ENCODE measurements at regions not wholly inside any gene's neighbourhood (a gene's known extent, or its start where the extent isn't known, plus 50 kb on each side); places are given as distances from the start of the nearest gene placed in this dataset.
"Not testable (repeated sequence)": the region's sequence is repeated elsewhere in the genome, so short reads cannot be mapped to it uniquely, and the experiment has no call there.

DNA sequence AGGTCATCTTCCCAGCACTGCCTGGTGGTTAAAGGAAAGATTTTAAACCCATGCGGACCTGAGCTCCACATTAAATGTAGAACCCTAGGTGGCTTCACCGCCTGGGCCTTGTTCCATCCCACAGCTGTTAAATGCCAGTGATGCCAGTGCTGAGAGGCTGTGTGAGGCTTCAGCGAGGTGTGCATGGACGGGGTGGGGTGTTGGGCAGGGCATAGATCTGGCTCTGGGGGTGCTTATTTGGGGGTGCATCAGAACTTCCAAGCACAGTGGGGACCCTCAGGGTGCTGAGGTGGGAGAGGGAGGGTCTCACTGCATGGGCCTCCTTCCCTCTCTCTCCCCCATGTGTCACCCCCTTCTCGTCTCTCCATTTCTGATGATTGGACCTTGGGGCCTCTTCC lies 90.1 kb upstream of the B3GAT1 start:
- TF ChIP-seq JUND (IDR thresholded peaks at IDR 0.05; ENCODE audit: low read depth), result no peak
- no peak for DNase-seq (ENCODE audit: low read depth in 1 of 2, low spot score in 1 of 2)
- in situ Hi-C loops (cut with HindIII; ENCODE audit: low pct_unique_long_range_greater_than_20kb, low sequenced_read_pairs), result no loop called here

DNA sequence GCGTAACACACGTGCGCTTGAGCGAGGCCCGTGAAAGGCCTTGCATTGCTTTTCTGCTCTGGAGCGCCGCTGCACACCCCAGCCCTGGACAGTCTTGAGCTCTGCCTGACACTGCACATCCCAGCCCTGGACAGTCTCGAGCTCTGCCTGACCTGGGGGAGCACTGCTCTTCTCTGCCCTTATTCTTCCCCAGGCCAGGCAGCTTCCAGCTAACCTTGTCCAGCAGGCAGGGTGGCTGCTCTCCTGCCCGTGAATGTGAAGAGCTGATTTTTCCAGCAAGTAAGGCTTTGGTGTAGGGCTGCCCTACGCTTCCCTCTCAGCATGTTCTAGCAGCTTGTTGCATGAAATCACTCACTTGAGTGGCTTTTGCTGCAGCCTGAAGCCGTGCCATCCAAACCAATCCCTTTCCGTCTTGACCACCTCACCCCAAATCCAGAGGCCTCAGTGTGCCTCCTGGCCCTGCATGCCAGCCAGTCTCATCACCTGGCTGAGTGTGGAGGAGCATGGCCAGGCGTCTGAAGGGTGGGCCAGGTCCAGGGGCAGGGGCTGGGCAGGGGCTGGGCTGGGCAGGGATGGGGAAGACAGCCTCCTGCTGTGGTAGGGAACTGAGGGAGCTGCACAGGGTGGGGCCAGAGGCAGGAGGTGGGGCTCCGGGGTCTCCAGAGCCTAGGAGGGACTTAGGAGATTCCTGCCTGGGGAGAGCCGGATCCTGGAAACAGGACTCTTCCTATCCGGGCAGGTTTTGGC lies 89.5 kb upstream of the B3GAT1 start:
- no peak for DNase-seq (ENCODE audit: low read depth in 1 of 2, low spot score in 1 of 2)
- no peak for TF ChIP-seq JUND (IDR thresholded peaks at IDR 0.05; ENCODE audit: low read depth)
- in situ Hi-C loops (cut with HindIII; ENCODE audit: low pct_unique_long_range_greater_than_20kb, low sequenced_read_pairs), result no loop called here

DNA sequence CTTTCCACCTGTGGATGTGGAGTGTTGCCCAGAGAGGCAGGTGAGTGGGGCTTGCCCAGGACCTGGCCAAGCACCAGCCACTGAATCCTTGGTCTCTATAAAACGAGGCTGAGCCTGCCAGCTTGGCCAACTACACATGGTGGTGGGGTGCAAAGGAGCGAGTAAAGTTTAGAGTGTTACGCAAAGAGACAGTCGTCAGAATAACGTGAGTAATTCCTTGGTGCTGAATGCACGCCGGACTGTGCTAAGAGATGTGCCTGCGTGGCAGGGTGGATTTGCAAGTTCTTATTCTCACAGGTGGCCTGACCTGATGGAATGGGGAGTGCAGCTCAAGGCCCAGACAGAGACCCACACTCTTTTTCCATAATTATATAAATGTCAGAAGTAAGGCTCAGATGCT lies 88.6 kb upstream of the B3GAT1 start:
- no peak for DNase-seq (ENCODE audit: low read depth in 1 of 2, low spot score in 1 of 2)
- in situ Hi-C loops (cut with HindIII; ENCODE audit: low pct_unique_long_range_greater_than_20kb, low sequenced_read_pairs), result no loop called here
- TF ChIP-seq JUND (IDR thresholded peaks at IDR 0.05; ENCODE audit: low read depth), result no peak

DNA sequence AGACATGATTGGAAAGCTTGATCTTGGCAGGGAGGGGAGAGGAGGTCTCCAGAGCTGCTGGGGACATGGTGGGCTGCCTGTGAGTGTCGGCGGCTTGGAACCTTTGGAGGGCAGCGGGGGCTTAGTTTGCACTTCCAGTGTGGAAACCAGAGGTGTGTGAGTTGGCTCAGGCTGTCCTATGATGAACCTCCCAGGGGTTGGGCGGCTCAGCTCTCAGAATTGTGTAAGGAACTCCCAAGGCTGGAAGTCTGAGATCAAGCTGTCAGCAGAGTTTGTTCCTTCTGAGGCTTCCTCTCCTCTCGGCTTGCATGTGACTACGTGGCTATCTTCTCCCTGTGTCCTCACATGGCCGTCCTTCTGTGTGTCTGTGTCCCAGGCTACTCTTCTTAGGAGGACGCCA lies 87.9 kb upstream of the B3GAT1 start:
- no peak for DNase-seq (ENCODE audit: low read depth in 1 of 2, low spot score in 1 of 2)
- in situ Hi-C loops (cut with HindIII; ENCODE audit: low pct_unique_long_range_greater_than_20kb, low sequenced_read_pairs), result no loop called here
- TF ChIP-seq JUND (IDR thresholded peaks at IDR 0.05; ENCODE audit: low read depth), result no peak

DNA sequence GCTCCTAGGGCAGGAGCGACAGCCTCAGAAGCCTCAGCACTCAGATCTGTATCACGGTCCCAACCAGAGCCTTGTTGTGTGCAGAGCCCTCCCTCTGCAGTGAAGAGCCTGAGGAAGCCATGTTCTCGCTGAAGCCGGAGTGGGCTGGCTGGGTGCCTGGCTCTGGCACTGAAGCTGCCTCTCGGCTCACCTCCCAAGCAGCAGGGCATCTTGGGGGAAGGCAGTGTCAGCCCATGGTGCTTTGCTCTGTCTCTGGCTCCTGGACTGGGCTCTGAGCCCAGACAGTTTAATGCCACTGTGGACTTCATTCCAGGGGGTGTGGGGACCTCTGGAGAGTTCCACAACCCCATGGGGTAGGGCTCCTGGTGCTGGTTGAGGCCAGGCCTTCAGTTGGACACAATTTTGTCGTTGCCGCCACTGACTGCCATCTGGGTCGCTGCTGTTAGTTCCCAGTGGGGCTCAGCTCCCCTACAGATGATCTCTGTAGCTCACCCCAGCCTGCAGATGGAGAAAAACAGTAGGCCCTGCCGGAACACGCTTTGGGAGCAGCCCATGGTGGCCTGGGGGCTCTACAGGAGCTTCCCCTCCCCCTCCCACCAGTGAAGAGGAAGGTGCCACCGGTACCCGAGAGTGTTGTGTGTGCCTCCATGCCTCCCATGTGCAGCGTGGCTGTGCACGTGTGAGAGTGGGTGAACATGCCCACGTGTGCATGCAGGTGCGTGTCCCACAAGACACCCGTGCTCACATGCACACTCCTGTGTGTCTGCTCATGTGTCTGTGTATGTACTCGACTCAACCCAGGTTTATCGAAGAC lies 86.5 kb upstream of the B3GAT1 start:
- in situ Hi-C loops (cut with HindIII; ENCODE audit: low pct_unique_long_range_greater_than_20kb, low sequenced_read_pairs), result no loop called here
- no peak for TF ChIP-seq JUND (IDR thresholded peaks at IDR 0.05; ENCODE audit: low read depth)
- no peak for DNase-seq (ENCODE audit: low read depth in 1 of 2, low spot score in 1 of 2)

DNA sequence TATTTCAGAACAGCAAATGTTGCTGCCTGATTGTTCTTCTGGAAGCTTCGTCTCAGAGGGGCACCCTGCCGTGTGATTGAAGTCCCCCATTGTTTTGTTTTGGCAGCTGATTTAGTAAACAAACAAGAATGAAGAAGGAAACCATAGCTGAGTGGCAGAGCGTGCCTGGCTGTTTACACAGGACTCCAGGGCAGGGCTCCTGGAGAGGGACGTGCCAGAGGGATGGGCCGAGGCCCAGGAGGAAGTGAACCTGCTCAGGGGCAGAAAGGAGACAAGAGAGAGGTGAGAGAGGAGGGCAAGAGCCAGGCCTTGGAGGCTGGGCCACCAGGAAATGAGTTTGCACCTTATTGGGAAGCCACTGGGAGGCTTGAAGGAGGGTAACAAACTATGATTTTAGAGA lies 85.5 kb upstream of the B3GAT1 start:
- no peak for TF ChIP-seq JUND (IDR thresholded peaks at IDR 0.05; ENCODE audit: low read depth)
- peak; percentile 87 to 88 for DNase-seq (ENCODE audit: low read depth in 1 of 2, low spot score in 1 of 2)
- in situ Hi-C loops (cut with HindIII; ENCODE audit: low pct_unique_long_range_greater_than_20kb, low sequenced_read_pairs), result no loop called here

DNA sequence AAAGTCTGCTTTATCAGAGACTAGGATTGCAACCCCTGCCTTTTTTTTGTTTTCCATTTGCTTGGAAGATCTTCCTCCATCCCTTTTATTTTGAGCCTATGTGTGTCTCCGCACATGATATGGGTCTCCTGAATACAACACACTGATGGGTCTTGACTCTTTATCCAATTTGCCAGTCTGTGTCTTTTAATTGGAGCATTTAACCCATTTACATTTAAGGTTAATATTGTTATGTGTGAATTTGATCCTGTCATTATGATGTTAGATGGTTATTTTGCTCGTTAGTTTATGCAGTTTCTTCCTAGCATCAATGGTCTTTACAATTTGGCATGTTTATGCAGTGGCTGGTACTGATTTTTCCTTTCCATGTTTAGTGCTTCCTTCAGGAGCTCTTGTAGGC lies 84.0 kb upstream of the B3GAT1 start:
- in situ Hi-C loops (cut with HindIII; ENCODE audit: low pct_unique_long_range_greater_than_20kb, low sequenced_read_pairs); DNase-seq (ENCODE audit: low read depth in 1 of 2, low spot score in 1 of 2): not testable (repeated sequence)

DNA sequence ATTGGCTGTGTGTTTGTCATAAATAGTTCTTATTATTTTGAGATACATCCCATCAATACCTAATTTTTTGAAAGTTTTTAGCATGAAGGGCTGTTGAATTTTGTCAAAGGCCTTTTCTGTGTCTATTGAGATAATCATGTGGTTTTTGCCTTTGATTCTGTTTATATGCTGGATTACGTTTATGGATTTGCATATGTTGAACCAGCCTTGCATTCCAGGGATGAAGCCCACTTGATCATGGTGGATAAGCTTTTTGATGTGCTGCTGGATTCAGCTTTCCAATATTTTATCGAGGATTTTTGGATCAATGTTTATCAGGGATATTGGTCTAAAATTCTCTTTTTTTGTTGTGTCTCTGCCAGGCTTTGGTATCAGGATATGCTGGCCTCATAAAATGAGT lies 82.4 kb upstream of the B3GAT1 start:
- in situ Hi-C loops (cut with HindIII; ENCODE audit: low pct_unique_long_range_greater_than_20kb, low sequenced_read_pairs); DNase-seq (ENCODE audit: low read depth in 1 of 2, low spot score in 1 of 2): not testable (repeated sequence)

DNA sequence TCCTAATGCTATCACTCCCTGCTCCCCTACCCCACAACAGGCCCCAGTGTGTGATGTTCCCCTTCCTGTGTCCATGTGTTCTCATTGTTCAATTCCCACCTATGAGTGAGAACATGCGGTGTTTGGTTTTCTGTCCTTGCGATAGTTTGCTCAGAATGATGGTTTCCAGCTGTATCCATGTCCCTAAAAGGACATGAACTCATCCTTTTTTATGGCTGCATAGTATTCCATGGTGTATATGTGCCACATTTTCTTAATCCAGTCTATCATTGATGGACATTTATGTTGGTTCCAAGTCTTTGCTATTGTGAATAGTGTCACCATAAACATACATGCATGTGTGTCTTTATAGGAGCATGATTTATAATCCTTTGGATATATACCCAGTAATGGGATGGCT lies 80.4 kb upstream of the B3GAT1 start:
- DNase-seq (ENCODE audit: low read depth in 1 of 2, low spot score in 1 of 2); in situ Hi-C loops (cut with HindIII; ENCODE audit: low pct_unique_long_range_greater_than_20kb, low sequenced_read_pairs): not testable (repeated sequence)

DNA sequence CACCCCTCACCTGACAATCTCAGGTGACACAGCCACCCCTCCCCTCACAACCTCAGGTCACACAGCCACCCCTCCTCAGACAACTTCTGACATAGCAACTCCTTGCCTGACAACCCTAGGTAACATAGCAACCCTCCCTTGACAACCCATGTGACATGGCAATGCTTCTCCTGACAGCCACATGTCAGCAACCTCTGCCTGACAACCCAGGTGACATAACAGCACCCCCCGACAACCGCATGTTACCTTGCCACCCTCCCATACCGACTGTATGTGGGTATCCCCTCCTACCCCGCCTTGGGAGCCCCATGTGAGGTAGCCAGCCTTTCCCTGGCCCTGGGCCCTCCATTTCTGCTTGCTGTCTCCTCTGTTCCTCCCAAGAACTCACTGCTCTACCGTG lies 77.7 kb upstream of the B3GAT1 start:
- DNase-seq (ENCODE audit: low read depth in 1 of 2, low spot score in 1 of 2), result no peak
- in situ Hi-C loops (cut with HindIII; ENCODE audit: low pct_unique_long_range_greater_than_20kb, low sequenced_read_pairs), result no loop called here
- no peak for TF ChIP-seq JUND (IDR thresholded peaks at IDR 0.05; ENCODE audit: low read depth)

DNA sequence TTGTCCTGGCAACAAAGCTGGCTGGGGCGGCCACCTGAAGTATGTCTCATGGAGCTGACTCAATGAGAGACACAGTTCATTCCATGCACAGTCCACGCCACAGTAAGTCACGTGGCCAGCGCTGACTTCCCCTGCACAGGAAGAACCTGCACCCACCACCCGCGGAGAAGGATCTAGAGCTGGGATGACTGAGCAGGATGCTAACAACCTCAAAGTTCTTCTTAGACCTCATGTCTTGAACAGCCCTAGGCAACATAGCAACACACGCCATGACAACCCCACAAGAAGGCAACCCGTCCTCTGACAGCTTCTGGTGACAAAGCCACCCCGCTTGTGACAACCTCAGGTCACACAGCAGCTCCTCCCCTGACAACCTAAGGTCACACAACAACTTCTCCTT lies 76.9 kb upstream of the B3GAT1 start:
- in situ Hi-C loops (cut with HindIII; ENCODE audit: low pct_unique_long_range_greater_than_20kb, low sequenced_read_pairs), result no loop called here
- no peak for DNase-seq (ENCODE audit: low read depth in 1 of 2, low spot score in 1 of 2)

DNA sequence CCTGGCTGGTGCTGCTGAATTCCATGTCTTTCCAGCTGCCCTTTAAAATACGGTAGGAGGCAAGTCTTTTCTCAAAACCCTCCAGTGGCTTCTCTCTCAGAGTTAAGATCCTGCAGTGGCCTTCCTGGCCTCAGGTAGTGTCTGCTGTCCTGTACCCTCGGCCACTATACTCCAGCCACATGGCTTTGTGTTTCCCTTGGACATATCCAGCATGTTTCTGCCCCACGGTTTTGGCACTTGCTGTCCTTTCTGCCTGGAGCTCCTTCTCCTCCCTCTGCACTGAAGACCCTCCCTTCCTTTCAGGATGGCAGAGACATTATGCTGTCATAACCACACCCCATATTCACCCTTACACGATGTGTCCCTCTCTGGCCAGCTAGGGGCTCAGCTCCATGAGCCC lies 76.5 kb upstream of the B3GAT1 start:
- no peak for TF ChIP-seq JUND (IDR thresholded peaks at IDR 0.05; ENCODE audit: low read depth)
- in situ Hi-C loops (cut with HindIII; ENCODE audit: low pct_unique_long_range_greater_than_20kb, low sequenced_read_pairs), result no loop called here
- no peak for DNase-seq (ENCODE audit: low read depth in 1 of 2, low spot score in 1 of 2)

More for the DNA sequence above, 76.9 kb upstream of the B3GAT1 start:
- no peak for TF ChIP-seq JUND (IDR thresholded peaks at IDR 0.05; ENCODE audit: low read depth)

DNA sequence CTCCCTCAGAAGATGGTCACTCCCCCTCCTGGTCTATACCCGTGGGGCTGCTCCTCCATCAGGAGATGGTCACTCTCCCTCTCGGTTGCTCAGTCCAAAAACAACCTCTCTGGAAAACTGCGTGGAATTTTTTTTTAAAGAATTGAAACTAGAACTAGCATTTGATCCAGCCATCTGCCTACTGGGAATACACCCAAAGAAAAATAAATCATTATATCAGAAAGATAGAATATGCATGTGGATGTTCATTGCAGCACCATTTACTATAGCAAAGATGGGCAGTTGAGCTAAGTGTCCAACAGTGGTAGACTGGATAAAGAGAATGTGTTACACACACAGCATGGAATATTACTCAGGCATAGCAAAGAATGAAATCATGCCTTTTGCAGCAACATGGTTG lies 75.7 kb upstream of the B3GAT1 start:
- no peak for DNase-seq (ENCODE audit: low read depth in 1 of 2, low spot score in 1 of 2)
- in situ Hi-C loops (cut with HindIII; ENCODE audit: low pct_unique_long_range_greater_than_20kb, low sequenced_read_pairs), result no loop called here
- no peak for TF ChIP-seq JUND (IDR thresholded peaks at IDR 0.05; ENCODE audit: low read depth)
